ENCODE measurements at regions not wholly inside any gene's neighbourhood (a gene's known extent, or its start where the extent isn't known, plus 50 kb on each side); places are given as distances from the start of the nearest gene placed in this dataset.
A peak's percentile ranks its signal among the peaks of the same experiment; 100 is the strongest.

DNA sequence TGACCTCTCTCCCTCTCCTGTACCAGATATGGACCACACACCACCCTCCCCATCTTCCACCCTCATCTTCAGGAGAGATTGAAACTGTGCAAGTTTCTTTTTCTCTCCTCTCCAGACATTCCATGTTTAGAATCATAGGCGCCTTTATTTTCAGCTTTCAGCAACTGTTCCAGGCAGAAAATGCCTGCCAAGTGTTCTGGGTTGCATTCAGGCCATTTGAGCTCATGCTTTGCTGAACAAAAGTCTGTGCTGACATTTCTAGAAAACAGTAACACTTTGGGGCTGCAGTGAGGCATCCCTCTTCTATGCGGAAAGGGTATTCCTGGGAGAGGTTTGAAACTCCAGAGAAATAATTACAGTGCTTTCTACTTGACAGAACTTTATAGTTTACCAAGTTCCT is 361.7 kb downstream of the GPAM start:
- intact Hi-C loops (cut with DNase I), result no loop called here
- DNase-seq, result peak in 13 of 42 donors; percentile 8 to 55 (median 16)

DNA sequence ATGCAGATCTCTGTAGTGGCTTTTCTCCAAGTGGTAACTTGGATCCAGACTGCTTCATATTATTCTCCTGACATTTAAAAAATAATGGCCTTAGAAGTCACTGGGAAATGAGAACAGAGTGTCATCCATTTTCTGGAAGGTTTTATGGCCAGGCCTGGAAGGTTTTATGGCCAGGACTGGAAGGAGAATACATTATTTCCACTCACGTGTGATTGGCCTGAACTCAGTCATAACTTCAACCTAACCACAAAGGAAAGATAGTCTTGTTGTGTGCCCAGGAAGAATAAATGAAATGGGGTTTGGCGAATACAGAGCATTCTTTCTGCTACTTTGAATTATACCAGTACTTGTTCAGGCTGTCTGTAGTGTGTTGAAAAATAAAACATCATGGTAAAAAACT is 360.9 kb downstream of the GPAM start:
- intact Hi-C loops (cut with DNase I), result no loop called here
- no peak for DNase-seq

DNA sequence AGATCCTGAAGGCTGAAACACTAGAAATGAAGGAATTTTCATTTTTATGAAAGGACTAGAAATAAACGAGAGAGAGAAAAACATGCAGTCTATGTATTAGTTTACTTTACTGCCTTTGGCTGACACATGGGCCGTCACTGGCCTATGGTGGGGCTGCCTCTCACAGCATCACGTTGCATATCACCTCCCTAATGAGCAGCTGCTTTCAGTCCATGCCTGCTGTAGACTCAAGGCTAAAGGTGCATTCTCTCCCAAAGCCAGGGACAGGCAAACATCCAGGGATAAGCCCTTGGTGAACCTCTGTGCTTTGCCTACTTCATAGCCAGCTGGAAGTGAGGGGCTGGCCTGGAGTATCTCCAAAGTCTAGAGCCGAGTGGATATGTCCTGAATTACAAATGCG is 359.4 kb downstream of the GPAM start:
- peak in 8 of 42 donors; percentile 7 to 25 (median 10) for DNase-seq
- intact Hi-C loops (cut with DNase I), result no loop called here

DNA sequence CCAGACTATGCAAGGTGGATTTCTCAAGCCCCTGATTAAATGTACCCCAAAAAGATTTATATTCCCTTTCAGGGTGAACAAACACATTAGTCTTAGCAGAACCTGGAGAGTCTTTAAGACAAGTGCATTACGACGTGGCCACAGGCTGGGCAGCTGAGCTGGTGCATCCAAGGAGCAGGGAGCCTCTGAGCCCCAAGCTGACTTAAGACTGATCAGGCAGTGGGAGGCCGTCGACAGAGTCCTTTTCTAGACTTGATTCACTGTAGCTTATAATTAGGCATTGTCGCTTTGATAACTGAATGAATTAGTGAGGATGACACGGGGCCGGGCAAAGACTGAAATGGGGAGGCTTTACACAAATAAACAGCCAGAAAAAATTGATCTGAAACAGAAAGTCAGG is 353.2 kb downstream of the GPAM start:
- intact Hi-C loops (cut with DNase I), result no loop called here
- peak in 1 of 42 donors; percentile 3 for DNase-seq

GRCh38 chr10:111831058-111831457 is 352.5 kb downstream of the GPAM start:
- intact Hi-C loops (cut with DNase I), result no loop called here
- DNase-seq, result no peak

GRCh38 chr10:111833251-111833650 is 350.3 kb downstream of the GPAM start:
- DNase-seq, result no peak
- intact Hi-C loops (cut with DNase I), result no loop called here

DNA sequence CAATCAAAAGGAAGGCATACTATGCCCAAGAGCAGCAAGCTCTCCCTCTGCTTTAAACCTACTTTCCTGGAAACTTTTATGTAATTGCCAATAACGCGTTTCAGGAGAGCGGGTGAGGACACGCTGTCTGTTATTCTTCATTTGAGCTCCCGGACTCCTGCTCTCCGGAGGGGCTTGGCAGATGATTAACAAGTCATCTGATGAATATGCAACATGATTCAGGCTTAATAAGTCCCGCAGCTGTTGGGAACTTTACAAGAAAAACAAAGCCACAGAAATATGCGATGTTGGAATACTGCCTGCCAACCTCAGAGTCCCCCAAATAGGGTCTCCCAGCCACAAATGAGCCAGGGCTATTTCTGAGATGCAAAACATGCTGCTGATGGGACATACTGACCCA is 348.0 kb downstream of the GPAM start:
- peak in 1 of 42 donors; percentile 12 for DNase-seq
- intact Hi-C loops (cut with DNase I), result no loop called here

GRCh38 chr10:111836064-111836463 is 347.5 kb downstream of the GPAM start:
- intact Hi-C loops (cut with DNase I), result no loop called here
- DNase-seq, result no peak

DNA sequence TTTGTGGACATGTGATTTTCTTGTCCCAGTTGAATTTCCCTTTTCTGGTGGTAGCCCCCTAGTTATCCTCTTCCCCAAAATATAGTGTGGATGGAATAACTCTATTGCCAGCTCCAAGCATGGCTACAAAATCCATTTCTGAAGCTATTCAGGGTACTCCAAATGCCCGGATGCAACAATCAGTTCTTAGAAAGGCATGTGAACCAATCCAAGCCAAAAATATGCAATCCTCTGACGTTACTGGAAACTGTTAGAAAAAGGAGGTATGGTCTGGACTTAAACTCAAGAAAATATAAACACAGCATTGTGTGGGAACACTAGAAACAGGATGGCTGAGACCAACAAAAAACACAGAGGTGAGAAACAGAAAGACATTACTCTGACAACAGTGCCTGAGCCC is 347.0 kb downstream of the GPAM start:
- DNase-seq, result no peak
- intact Hi-C loops (cut with DNase I), result no loop called here

DNA sequence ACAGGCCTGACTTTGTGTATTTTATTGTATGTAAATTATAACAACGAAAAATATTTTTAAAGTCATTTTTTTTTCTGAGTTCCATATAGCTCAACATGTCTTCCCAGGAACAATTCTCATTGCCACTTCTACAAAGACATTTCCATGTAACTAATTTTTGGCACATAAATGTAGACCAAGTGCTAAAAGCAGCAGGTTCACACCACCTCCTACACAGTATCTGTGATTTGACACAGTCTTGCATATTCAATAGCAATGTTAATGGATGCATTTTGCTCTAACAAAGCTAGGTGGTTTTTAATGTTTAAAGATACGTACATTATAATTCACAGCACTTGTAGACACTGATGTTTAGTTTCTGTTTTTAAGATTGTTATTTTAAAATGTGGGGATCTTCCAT is 346.5 kb downstream of the GPAM start:
- intact Hi-C loops (cut with DNase I), result no loop called here
- DNase-seq, result no peak

DNA sequence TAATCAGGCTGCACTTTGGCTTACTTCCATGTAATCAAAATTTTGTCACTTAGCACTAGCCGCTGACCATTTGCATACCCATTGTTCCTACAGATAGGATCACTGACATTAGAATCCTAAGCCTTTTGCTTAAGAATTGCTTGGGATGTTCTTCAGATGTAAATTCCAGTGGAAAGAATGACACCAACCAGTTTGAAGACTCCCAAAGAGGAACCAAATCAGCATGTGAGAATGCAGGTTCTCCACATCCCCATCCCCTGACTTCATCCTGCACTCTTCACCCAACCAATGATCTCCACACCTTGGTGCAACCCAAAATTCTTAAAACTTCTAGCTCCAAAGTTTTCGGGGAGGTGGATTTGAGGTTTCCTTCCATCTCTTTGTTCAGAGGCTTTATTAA is 345.6 kb downstream of the GPAM start:
- intact Hi-C loops (cut with DNase I), result no loop called here
- DNase-seq, result no peak

DNA sequence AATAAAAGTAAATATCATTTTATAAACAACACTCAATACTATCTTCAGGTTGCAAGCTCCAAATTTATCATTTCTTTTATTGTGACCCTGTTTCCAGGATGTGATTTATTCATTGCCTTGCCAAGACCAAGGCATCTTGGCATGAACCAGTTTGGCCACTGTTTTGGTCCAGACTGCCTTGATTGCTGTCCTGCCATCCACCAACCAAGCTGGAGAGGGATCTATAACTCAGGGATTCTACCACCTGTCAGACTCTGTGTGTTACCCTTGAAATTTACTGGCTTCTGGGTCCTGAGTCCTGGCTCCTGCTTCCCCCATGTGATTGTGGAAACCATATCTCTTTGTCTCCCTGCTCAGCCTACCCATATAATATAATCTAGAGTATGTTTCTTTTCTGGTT is 343.0 kb downstream of the GPAM start:
- DNase-seq, result no peak

GRCh38 chr10:111852801-111853200 is 330.8 kb downstream of the GPAM start:
- intact Hi-C loops (cut with DNase I), result no loop called here
- no peak for DNase-seq

More for the DNA sequence above, 343.0 kb downstream of the GPAM start:
- intact Hi-C loops (cut with DNase I), result no loop called here

DNA sequence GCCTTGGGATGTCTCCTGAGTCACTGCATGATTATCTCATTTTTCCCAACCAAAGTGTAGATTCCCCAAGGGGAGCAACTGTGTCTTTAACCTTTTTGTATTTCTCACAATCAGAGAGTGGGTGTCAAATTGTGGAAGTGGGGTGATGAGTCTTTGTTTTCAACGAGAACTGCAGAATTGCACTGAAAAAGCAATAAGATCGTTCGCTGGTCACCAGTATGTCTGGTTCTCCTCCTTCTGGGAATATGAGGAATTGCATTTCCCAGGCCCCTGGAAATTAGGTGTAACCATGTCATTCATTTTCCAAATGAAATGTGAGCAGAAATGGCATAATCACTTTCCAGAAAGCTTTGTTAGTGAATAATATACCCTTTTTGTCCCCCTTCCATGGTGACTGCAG is 326.9 kb downstream of the GPAM start:
- peak in 8 of 42 donors; percentile 5 to 41 (median 15) for DNase-seq
- intact Hi-C loops (cut with DNase I), result no loop called here

GRCh38 chr10:111865550-111865949 is 318.0 kb downstream of the GPAM start:
- intact Hi-C loops (cut with DNase I), result no loop called here
- DNase-seq, result no peak

DNA sequence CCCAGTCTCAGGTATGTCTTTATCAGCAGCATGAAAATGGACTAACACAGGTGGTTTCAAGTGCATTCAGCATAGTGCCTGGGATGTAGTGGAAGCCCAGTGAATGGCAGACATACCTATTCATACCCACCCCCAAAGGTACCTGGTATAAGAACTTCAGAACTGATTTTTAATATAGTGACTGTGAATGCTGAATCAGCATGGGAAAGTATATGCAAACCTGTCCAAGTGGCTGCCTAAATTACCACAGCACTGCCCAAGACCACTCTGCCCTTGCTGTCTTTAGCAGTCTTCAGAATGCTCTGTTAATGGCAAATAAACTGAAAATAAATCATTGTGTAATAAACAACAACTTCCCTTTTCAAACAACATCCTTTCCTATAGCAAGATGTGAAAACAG is 312.1 kb downstream of the GPAM start:
- DNase-seq, result no peak
- intact Hi-C loops (cut with DNase I), result no loop called here

- intact Hi-C loops (cut with DNase I), result no loop called here
- DNase-seq, result no peak
These were observed 311.0 kb downstream of the GPAM start for GRCh38 chr10:111872591-111872990.

DNA sequence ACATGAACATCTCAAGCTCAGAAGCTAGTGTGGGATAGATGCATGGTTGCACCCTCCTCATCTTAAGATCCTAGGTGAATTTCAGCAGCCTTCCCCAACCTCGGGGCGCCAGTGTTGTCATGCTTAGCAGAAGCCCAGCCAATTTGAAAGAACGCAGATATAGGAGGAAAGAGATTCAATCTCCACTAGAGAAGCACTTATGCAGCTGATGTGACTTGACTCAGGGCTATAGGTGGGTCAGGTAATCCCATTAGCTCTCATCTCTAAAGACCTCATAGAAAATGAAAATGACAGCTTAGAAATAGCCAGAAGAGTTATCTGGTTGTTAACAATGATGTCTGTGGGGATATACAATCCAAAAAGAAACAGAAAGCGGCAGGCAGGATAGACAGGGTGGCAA is 310.5 kb downstream of the GPAM start:
- intact Hi-C loops (cut with DNase I), result no loop called here
- no peak for DNase-seq

DNA sequence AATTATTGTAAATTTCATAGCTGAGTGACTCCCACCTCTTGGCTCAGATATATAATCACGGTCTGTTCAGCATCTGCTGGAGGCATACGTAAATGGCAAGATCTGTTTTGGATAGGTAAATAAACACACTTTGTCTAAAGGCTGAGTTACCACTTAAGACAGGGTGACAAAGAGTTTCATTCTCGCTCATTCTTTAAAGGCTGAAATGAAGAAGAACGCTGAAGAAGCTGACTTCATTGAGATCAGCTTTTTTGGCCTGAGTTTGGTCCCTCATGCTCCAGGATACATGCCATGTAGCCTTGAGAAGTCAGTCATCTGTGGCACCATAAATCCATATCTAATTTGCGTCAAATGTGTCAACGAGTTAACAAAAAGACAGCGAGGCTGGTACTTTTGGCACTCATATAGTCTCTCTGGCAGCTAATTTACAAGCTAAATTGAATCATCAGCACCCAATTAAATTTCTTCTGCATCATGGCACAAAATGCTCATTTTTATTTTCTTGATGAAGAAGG is 309.9 kb downstream of the GPAM start:
- intact Hi-C loops (cut with DNase I), result no loop called here
- no peak for DNase-seq

DNA sequence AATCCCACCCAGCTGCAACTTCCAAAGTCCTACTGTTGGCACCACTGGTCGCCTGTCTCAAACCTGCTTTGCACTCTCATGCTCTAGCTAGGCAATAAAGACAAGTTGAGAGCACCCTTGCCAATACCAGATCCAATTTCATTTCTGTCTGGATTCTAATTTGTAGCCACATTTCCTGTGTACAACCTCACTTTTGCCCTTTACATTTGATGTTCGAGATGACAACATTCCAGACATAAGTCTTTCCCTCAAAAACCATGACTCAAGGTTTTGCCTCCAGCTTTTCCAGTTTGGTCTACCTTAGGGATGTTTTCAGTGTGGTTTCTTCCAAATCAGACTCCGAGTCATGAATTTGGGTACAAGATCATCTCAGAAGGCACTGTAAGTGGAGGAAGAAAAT is 309.0 kb downstream of the GPAM start:
- no peak for DNase-seq
- intact Hi-C loops (cut with DNase I), result no loop called here

- intact Hi-C loops (cut with DNase I), result no loop called here
- no peak for DNase-seq
These were observed 307.8 kb downstream of the GPAM start for GRCh38 chr10:111875725-111876124.

DNA sequence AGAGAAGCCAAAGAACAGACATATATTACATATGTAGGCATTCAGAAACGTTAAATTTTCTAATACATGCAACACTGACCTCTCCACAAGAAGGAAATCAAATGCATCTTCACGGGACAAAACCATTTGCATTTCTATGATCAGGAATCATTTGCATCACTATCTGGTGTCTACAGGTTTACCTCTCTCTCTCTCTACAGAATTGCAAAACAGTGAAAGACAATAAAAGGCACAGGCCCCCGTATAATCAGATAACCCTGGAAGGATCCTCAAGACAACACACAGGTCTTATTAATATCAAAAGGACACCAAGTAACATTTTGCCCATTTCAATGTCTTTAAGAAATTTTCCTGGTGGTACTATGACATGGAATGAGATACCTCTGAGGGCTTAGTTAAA is 306.3 kb downstream of the GPAM start:
- intact Hi-C loops (cut with DNase I), result no loop called here
- no peak for DNase-seq
